ENCODE measurements at regions not wholly inside any gene's neighbourhood (a gene's known extent, or its start where the extent isn't known, plus 50 kb on each side); places are given as distances from the start of the nearest gene placed in this dataset.
"Not testable (repeated sequence)": the region's sequence is repeated elsewhere in the genome, so short reads cannot be mapped to it uniquely, and the experiment has no call there.

- H3K9me3 Mint-ChIP-seq (ENCODE audit: low read depth); H3K27ac Mint-ChIP-seq; H3K27me3 Mint-ChIP-seq; H3K36me3 Mint-ChIP-seq; H3K4me1 Mint-ChIP-seq (ENCODE audit: low read depth); H3K4me3 Mint-ChIP-seq: not testable (repeated sequence)
These were observed 197.1 kb upstream of the HAAO start for GRCh38 chr2:42989283-42990081.

GRCh38 chr2:42988055-42988454 is 195.7 kb upstream of the HAAO start:
- not testable (repeated sequence) for H3K4me3 Mint-ChIP-seq; H3K36me3 Mint-ChIP-seq; H3K9me3 Mint-ChIP-seq (ENCODE audit: low read depth); H3K27ac Mint-ChIP-seq; H3K27me3 Mint-ChIP-seq; H3K4me1 Mint-ChIP-seq (ENCODE audit: low read depth)

- H3K9me3 Mint-ChIP-seq (ENCODE audit: low read depth): no peaks in the 10 kb centered on the region
- no peaks in the 10 kb centered on the region for H3K4me1 Mint-ChIP-seq (ENCODE audit: low read depth)
- no peaks in the 10 kb centered on the region for H3K36me3 Mint-ChIP-seq
- no peak overlapping the region for H3K4me3 Mint-ChIP-seq
- no peaks in the 10 kb centered on the region for H3K27me3 Mint-ChIP-seq
- H3K27ac Mint-ChIP-seq: no peak overlapping the region
These were observed 194.9 kb upstream of the HAAO start for GRCh38 chr2:42987112-42987922.

GRCh38 chr2:42984617-42985016 is 192.2 kb upstream of the HAAO start:
- no peak overlapping the region for H3K4me3 Mint-ChIP-seq
- H3K27me3 Mint-ChIP-seq: no peaks in the 10 kb centered on the region
- H3K27ac Mint-ChIP-seq: no peak overlapping the region
- no peaks in the 10 kb centered on the region for H3K4me1 Mint-ChIP-seq (ENCODE audit: low read depth)
- H3K9me3 Mint-ChIP-seq (ENCODE audit: low read depth): no peaks in the 10 kb centered on the region
- H3K36me3 Mint-ChIP-seq: no peaks in the 10 kb centered on the region

- no peaks in the 10 kb centered on the region for H3K36me3 Mint-ChIP-seq
- H3K27ac Mint-ChIP-seq: no peak overlapping the region
- H3K4me1 Mint-ChIP-seq (ENCODE audit: low read depth): no peaks in the 10 kb centered on the region
These were observed 191.7 kb upstream of the HAAO start for GRCh38 chr2:42984081-42984480.

GRCh38 chr2:42980764-42981416 is 188.5 kb upstream of the HAAO start:
- Mint-ChIP-seq H3K27me3 (no peaks in the 10 kb centered on the region), H3K4me1 (ENCODE audit: low read depth) (peaks cover 16% of the 10 kb centered on the region), H3K4me3 (no peak overlapping the region)

More at GRCh38 chr2:42984081-42984480, 191.7 kb upstream of the HAAO start:
- no peaks in the 10 kb centered on the region for H3K27me3 Mint-ChIP-seq
- H3K4me3 Mint-ChIP-seq: no peak overlapping the region
- no peaks in the 10 kb centered on the region for H3K9me3 Mint-ChIP-seq (ENCODE audit: low read depth)

GRCh38 chr2:42979870-42980763 is 187.7 kb upstream of the HAAO start:
- Mint-ChIP-seq H3K27ac (no peak overlapping the region), H3K9me3 (ENCODE audit: low read depth) (no peaks in the 10 kb centered on the region), H3K4me1 (ENCODE audit: low read depth) (peaks cover 16% of the 10 kb centered on the region), H3K4me3 (no peak overlapping the region), H3K27me3 (no peaks in the 10 kb centered on the region), H3K36me3 (no peaks in the 10 kb centered on the region)

More at GRCh38 chr2:42980764-42981416, 188.5 kb upstream of the HAAO start:
- no peak overlapping the region for H3K27ac Mint-ChIP-seq
- no peaks in the 10 kb centered on the region for H3K9me3 Mint-ChIP-seq (ENCODE audit: low read depth)
- no peaks in the 10 kb centered on the region for H3K36me3 Mint-ChIP-seq

- no peak overlapping the region for H3K27ac Mint-ChIP-seq
- H3K36me3 Mint-ChIP-seq: no peaks in the 10 kb centered on the region
- H3K27me3 Mint-ChIP-seq: no peaks in the 10 kb centered on the region
- H3K4me3 Mint-ChIP-seq: no peak overlapping the region
- no peaks in the 10 kb centered on the region for H3K9me3 Mint-ChIP-seq (ENCODE audit: low read depth)
- peaks cover 17% of the 10 kb centered on the region for H3K4me1 Mint-ChIP-seq (ENCODE audit: low read depth)
These were observed 187.1 kb upstream of the HAAO start for GRCh38 chr2:42979416-42979869.

- Mint-ChIP-seq H3K27ac (no peak overlapping the region), H3K27me3 (no peaks in the 10 kb centered on the region), H3K36me3 (no peaks in the 10 kb centered on the region), H3K4me3 (no peak overlapping the region), H3K9me3 (ENCODE audit: low read depth) (no peaks in the 10 kb centered on the region), H3K4me1 (ENCODE audit: low read depth) (peaks cover 20% of the 10 kb centered on the region)
These were observed 186.6 kb upstream of the HAAO start for GRCh38 chr2:42978887-42979415.

- no peaks in the 10 kb centered on the region for H3K27me3 Mint-ChIP-seq
- no peak overlapping the region for H3K4me3 Mint-ChIP-seq
- no peaks in the 10 kb centered on the region for H3K9me3 Mint-ChIP-seq (ENCODE audit: low read depth)
- peaks cover 20% of the 10 kb centered on the region for H3K4me1 Mint-ChIP-seq (ENCODE audit: low read depth)
- H3K27ac Mint-ChIP-seq: no peak overlapping the region
- no peaks in the 10 kb centered on the region for H3K36me3 Mint-ChIP-seq
These were observed 185.9 kb upstream of the HAAO start for GRCh38 chr2:42978175-42978886.

GRCh38 chr2:42977270-42978174 is 185.1 kb upstream of the HAAO start:
- Mint-ChIP-seq H3K27me3 (no peaks in the 10 kb centered on the region), H3K4me1 (ENCODE audit: low read depth) (peaks cover 20% of the 10 kb centered on the region), H3K27ac (peak overlapping the region; percentile 66), H3K4me3 (no peak overlapping the region), H3K9me3 (ENCODE audit: low read depth) (no peaks in the 10 kb centered on the region), H3K36me3 (no peaks in the 10 kb centered on the region)

GRCh38 chr2:42976351-42976750 is 184.0 kb upstream of the HAAO start:
- Mint-ChIP-seq H3K36me3 (no peaks in the 10 kb centered on the region), H3K27me3 (no peaks in the 10 kb centered on the region), H3K27ac (no peak overlapping the region), H3K4me1 (ENCODE audit: low read depth) (peaks cover 20% of the 10 kb centered on the region), H3K9me3 (ENCODE audit: low read depth) (no peaks in the 10 kb centered on the region), H3K4me3 (no peak overlapping the region)

Data from activated naive CD8-positive, alpha-beta T cell (primary cell).